Middle frontal gyrus (tissue), 1 donor: ENCODE measurements at regions not wholly inside any gene's neighbourhood (a gene's known extent, or its start where the extent isn't known, plus 50 kb on each side); places are given as distances from the start of the nearest gene placed in this dataset.
A peak's percentile ranks its signal among the peaks of the same experiment; 100 is the strongest.

Experiments used
- DNase-seq: peaks from one replicate; pipeline ENCODE4 v3.0.0-alpha.2; 2015; ENCODE audit warnings: low spot score; ENCODE audit errors: extremely low spot score

DNA sequence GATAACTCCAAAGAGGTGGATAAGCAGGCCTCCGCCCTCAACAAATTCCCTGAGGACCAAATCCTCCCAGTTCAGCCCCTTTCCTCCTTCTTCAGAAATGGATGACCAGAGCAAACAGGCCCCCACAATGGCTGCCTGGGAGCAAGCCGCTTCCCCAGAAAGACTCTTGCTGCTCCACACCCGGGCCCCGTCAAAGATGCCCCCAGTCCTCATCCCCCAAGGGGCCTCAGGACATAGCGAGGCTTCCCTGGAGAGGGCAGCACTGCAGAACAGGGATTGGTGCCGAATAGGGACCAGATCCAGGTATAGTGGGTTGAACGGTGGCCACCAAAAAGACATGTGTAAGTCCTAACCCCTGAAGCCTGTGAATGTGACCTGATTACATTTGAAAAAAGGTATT, 502.3 kb downstream of the SHQ1 start:
- DNase-seq, result no peak

DNA sequence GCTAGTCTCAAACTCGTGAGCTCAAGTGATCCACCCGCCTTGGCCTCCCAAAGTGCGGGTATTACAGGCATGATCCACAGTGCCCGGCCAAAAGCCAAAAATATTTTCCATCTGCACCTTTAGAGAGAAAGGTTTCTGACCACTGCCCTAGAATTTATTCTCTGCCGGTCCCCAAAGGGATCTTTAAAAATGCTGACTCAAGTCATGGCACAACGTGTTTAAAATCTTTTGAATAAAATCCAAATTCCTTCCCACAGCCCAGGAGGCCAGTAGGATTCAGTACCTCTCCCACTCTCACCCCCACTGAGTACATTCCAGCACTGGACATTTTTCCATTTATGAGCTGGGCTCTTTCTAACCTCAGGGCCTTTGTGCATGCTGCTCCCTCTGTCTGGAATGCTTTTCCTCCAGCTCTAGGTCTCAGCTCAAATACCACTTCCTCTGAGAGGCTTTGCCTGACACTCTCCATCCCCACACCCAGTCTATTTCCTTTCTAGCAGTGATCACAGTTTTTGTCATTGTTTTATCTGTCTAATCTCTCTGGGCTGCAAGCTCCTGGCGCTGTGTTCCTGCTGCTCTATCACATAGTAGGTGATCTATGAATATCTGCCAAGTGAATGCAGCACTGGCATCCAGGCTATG, 502.9 kb downstream of the SHQ1 start:
- no peak for DNase-seq

DNA sequence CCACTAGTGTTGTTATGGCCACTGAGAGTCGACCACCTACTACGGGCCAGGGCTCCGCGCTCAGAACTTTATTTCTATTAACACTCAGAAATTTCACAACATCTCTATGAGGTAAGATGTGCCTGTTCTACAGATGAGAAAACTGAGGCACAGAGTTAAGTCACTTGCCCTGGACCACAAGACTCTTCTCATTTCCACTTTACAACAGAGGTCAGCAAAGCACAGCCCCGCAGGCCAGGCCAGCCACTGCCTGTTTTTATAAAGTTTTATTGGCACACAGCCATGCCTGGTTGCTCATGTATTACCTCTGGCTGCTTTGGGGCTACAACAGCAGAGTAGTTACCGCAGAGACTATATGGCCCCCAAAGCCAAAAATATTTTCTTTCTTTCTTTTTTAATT, 503.6 kb downstream of the SHQ1 start:
- DNase-seq, result no peak

DNA sequence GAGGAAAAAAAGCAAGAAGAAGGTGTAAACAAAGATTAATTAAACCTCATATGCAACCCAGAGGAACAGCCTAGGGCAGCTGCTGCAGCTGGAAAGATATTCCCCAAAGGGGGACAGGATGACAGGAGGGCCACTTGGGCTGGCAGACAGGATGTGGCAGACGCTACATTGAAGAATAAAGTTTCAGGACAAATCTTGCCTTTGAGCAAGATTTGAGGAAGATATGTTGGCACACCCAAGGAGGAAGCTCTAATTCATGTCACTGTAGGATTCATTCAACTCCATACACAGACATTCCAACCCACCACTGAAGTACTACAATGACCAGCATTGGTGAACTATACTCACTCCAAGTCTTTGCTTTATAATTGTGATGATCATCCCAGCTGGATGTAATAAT, 504.0 kb downstream of the SHQ1 start:
- DNase-seq, result no peak

DNA sequence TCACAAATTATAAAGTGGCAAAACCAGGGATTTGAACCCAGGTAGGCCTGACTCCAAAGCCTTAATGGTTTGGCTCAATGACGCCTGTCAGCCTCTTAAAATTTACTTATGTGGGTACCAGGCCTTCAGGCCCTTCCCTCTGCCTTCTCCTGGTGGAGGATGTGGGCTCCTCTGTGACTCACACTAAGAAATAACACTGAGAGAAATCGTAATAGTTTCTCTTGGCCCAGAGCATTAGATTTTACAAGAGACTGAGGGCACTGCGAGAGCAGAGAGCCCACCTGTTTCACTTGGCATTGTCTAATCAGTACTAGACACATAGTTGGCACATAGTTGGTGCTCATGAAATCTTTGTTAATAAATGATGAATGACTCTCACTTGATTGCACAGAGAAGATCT, 505.2 kb downstream of the SHQ1 start:
- DNase-seq, result no peak

DNA sequence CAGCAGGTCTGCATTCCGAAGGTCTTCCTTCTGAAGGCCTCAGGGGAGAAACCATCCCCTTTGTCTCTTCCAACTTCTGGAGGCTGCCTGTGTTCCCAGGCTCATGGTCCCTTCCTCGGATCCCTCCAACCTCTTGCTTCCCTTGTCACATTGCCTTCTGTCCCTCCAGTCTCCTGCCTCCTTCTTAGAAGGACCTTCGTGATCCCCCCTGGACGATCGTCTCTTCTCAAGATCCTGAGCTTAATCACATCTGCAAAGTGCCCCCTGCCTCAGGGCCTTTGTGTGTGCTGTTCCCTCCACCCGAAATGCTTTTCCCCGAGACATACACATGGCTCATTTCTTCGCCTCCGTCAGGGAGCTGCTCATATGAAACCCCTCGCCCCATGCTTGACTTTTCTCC, 505.8 kb downstream of the SHQ1 start:
- no peak for DNase-seq

DNA sequence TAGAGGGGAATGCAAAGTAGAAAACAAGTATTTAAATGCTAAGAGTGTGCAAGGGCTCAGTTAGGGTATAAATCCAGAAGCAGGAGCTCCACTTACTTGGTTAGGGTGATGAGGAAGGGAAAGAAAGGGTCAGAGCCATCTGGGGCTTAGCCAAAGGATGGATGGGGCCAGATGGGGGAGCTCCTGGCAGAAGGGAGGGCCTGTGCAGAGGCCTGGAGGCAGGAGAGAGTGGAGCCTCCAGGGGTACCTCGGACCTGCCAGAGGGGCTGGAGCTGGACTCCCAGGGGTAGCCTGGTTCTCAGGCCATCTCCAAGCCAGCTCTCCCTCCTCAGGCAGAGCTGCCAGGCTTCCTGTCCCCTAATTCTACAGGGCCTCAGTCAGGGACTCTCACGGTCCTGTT, 506.3 kb downstream of the SHQ1 start:
- no peak for DNase-seq

DNA sequence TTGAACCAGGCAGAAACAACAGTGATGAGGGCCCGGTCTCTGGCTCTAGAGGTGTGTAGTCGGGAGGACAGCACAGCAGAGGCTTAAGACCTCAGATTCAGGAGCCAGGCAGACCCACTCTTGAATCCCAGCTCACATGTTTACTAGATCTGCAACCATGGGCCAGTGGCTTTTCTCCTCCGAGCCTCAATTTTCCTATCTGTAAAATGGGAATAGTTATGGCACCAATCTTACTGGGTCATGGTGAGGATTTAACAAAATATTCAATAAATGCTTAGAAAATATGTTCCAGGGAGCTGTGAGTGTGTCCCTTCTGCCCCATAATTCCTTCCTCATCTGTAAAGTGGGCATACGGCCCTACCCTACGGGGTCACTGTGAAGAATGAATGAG, 506.9 kb downstream of the SHQ1 start:
- DNase-seq, result no peak

DNA sequence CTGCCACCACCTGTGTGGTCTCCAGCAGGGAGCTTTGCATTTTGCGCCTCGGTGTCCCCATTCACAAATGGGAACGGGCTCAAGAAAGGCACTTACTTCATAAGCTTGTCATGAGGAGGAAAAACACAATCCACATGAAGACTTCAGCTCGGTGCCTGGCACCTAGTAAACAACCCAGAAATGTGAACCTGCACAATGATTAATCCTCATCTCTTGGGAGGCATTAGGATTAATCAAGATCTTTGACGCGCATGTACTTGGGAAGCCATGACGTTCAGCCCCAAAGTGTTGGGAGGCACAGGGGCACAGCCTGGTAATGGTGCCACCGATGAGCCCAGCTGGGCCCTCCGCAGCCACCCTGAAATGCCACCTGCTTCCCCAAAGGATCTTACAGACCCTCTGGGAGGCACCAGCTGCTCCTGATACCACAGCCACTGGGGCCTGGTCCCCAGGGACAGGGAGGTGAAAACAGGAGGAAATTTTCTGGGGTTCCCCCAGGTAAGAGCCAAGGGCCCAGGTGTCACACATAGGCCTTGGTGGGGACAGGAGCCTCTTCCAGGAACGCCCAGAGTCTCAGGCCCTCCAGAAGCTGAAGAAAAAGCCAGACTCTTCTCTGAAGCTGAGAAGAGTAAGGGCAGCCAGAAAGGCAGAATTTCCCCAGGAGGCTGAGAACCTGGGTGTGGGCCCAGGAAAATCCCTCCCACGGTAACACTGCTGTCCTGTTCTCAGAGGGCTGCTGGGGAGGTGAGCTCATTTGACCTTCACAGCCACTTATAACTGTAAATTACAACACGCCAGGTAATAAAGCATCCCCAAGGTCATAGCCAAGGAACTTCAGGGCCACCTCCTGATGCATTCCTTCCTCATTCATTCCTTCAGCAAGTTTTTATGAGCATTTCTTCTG, 507.5 kb downstream of the SHQ1 start:
- no peak for DNase-seq

DNA sequence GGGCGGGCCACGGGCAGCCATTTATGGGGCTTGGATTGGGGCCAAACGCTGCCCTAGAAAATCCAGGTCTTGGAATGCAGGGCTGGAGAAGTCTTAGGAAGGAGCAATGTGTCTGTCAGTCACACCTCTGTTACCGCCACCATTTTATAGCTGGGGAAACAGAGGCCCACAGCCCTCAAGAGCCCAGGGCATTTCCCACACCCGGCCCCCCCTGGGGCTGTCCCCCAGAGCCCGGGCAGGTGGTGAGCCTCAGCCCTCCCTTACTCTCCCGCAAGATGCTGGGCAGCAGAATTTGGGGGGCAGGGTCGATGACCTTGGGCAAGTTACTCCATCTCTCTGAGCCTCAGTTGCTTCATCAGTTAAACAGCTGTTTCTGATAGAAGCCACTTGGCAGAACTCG, 508.2 kb downstream of the SHQ1 start:
- DNase-seq, result no peak

DNA sequence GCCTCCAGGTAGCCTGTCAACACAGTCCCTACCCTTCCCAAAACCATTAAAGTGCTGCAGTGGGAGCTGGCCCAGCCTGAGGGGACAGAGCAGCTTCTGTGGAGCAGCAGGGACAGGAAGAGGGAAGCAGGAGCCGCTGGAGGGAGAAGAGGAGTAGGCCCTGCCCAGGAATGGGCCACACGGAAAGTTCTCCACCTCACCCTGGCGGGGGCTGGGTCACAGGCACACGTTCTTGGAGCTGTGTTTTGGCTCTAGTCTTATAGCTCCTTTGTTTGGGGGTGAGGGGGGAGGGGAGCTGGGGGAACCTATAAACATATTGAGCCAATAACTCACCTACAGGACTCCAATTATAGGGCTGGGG, 508.6 kb downstream of the SHQ1 start:
- DNase-seq, result no peak

DNA sequence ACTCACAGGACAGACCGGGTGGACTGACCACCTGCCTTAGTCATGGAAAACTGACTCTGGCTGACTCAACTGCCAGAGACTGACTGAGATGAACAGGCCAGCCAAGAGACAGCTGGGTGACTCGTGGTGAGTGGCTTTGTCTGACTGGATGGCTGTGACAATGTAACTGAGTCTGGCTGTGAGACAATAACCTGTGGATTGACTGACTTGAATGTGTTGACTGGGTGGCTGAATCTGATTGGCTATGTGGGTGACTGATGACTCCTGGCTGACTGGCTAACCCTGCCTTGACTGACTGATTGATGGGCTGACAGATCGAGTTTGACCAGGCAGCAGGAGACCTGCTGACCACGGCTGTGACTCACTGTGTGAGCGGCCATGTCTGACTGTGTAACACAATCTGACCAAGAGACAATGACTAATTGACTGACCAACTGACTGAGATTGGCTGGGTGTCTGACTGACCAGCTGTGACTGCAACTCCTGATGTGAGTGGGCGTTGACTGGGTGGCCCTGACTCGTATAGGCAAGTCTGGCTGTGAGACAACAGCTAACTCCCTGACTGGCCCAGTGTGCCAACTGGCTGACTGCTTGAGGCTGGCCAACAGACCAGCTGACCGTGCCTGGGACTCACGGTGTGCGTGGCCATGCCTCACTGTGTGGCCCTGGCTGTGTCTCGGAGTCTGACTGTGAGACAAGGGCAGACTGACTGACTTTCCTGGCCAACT, 509.1 kb downstream of the SHQ1 start:
- DNase-seq, result no peak

DNA sequence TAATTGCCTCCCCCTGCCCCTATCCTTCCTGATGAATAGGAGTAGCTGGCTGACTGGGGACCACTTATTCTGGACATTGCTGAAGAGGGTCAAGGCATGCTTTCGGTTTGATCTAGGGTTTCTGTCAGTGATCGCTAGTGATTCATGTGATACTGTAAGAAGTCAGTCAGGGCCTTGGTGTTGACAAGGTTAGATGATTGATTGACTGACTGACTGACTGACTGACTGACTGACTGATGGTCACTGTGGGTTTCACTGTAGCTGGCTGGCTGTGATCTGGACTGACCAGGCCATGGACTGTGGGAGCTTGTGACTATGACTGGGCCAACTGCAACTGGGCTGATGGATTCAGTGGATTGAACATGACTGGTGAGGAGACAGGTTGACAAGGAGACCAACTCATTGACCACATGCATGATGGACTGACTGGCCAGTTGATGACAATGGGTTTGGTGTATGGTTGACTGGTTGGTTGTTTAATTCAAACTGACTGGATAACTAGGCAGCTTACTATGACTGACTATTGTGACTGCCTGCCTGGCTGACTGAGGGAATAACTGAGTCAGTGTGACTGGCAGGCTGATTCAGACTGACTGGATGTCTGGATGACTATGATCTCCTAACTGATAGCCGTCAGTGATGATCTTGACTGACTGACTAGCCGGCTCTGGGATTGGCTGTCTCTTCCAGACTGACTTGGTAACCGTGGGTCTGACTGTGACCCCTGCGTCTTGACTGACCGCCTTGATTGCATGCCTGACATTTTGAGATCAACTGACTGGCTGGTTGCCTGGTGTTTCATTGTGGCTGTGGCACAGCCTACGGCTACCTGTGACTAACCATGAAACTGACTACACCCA, 509.9 kb downstream of the SHQ1 start:
- no peak for DNase-seq

DNA sequence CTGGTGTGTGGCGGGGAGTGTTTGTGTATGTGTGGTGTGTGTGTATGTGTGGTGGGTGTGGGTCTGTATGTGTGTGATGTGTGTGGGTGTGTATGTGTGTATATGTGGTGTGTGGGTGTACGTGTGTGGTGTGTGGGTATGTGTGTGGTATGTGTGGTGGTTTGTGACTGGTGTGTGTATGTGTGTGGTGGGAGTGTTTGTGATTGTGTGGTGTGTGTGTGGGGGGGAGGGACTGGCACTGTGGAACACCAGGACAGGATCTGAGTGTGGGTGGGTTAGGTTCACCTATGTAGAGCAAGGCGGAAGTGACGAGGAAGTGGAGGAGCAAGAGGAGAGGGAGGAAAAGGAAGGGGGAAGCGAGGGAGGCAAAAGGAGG, 510.8 kb downstream of the SHQ1 start:
- DNase-seq, result no peak

DNA sequence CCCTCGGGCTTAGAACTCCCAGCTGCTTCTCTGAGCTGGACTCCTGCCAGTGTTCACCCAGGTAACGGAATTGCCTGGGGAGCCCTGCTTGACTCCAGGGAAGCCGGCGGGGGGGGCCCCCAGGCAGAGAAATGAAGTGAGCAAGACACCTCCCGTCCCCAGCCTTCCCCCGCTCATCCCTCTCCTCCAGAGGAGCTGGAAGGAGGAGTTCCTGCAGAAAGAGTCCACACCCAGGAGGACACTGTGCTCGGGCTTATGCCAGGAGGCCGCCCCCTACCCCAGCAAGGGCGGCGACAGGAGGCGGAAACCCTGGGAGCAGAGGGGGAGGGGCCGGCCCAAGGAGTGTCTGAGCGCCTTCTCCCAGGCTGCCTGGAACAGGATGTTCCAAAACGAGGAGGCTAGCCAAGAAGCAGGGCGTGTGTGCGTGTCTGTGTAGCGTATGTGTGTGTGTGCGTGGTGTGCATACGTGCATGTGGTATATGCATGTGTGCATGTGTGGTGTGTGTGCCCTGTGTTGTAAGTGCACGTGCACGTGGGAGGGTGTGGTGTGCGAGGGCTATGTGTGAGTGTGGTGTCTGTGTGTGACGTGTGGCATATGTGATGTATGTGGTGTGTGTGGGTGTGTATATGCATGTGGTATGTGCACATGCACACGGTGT, 511.3 kb downstream of the SHQ1 start:
- DNase-seq, result no peak

DNA sequence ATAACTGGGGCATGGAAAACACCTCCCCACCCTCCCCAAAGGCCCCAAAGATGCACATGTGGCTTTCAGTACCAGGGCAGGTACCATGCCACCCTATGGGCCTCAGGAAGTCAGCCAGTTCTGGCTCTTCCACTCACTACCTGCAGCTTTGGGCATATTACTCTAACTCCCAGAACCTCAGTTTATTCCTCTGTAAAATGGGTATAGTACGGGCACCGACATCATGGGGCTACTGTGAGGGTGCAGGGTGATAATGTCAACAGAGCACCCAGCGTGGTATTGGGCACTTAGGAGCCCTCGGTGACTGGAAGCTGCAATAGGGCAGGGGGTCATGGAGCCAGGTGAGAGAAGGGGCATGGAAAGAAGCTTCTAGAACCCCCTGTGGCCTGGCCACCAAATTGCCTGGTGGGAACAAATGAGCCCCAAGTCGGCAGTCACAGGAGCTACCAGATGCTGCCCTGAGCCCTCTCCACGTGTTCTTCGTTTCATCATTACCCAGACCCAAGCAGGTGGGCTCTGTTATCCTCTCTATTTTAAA, 512.1 kb downstream of the SHQ1 start:
- no peak for DNase-seq

DNA sequence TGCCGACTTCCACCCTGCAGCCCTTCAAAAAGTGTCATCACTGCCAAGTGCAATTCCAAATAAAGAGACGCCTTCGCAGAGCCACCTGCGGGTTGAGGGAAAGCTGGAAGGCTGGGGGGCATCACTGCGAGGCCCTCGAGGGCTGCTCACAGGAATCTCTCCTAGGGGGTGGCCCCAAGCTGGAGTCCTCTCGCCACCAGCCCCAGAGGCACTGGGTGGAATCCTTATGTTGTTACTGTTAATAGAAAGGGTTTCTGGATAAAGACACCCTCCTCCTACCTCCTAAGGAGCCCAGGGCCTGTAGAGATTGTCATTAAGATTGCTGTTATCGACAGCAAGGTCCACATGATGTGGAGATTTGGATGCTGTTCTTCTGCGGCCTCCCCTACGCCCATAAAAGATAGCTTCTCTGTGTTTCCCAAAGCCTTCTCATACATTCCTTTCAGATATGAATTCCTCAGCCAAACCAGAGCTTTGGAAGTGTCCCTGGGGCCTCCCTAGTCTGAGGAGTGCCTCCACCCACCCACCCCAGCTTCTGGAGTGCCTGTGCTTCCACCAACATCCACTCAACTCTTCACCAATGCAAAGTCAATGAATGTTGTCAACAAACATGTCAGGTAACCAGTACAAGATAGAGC, 512.7 kb downstream of the SHQ1 start:
- no peak for DNase-seq

DNA sequence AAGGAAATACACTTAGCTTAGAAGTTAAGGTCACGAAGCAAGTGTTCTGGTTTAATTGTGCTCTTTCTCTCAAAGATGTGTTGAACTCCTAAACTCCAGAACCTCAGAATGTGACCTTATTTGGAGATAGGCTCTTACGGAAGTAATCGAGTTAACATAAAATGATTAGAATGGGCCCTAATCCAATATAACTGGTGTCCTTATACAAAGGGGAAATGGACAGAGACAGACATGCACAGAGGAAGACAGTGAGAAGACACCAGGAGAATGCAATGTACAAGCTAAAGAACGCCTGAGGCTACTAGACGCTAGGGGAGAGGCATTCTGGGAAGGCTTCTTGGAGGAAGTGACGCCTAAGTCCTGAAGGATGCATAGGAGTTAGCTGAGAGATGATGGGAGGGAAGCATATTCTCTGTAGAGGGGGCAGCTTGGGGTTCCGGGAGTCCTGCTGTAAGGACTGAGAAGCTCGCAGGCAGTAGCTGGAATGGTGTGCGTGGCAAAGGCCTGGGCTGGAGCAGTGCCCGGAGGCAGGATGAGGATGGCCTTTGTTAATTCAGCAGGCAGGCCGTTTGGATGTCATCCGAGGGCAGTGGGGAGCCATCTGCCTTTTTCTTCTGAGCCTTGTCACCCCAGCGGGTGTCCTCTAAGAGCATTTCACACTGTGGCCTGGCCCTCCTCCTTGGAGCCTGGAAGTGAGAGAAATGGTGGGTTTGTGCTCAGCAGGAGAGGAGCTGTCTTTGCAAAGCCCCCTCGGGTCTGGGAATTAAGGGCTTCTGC, 513.4 kb downstream of the SHQ1 start:
- DNase-seq, result peak; percentile 80

DNA sequence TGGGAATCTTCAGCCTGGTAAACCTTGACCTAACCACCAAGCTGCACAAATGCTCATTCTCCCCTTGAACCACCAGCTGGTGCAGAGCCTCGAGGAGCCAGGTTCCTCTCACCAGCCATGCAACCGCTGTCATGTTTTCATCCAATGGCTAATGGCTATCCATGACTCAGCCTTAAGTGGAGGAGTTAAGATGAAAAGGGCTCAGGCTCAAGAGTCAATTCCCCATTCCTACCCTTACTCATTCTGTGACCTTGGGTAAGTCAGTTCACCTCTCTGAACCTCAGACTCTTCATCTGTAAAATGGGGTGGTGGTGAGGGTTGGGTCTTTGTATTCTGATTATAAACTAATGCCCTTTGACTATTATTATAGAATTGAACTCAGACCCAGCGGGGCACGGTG, 515.6 kb downstream of the SHQ1 start:
- no peak for DNase-seq

DNA sequence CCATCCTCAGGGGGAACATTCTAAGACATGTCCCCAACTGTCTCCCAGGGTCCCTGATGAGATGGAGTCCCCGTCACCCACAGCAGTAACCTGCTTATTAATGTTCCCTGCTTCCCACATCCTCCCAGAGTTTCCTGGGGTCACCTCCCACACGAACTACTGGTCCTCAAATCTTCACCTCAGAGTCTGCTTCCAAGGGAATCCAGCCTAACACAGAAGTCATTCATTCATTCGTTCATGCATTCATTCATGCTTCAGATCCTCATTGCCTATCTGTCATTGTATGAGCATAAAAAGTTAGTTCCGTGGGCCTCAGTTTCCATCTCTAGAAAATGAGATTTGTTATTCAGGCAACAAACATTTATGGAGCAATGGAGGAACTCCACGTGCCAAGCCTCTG, 516.2 kb downstream of the SHQ1 start:
- no peak for DNase-seq
